ENCODE measurements at regions not wholly inside any gene's neighbourhood (a gene's known extent, or its start where the extent isn't known, plus 50 kb on each side); places are given as distances from the start of the nearest gene placed in this dataset.

DNA sequence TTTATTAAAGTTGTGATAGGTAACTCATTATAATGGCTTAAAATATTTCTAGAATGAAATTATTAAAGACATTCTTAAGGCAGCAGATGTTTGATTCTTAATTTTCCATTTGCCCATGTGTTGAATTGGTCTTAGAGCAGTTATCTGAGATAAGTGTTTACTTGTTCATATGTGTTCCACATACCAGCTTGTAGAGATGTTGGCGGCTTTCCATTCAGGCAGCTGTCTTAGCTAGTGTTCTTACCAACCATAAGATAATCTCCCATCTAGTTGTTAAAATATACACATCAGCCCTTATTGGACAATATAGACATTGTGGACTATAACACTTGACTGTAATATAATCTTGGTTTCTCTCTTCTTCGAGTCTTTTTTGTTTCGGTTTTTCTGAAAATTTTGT lies 1372.9 kb upstream of the ADGRL2 start:
- TF ChIP-seq, protein P1, sequence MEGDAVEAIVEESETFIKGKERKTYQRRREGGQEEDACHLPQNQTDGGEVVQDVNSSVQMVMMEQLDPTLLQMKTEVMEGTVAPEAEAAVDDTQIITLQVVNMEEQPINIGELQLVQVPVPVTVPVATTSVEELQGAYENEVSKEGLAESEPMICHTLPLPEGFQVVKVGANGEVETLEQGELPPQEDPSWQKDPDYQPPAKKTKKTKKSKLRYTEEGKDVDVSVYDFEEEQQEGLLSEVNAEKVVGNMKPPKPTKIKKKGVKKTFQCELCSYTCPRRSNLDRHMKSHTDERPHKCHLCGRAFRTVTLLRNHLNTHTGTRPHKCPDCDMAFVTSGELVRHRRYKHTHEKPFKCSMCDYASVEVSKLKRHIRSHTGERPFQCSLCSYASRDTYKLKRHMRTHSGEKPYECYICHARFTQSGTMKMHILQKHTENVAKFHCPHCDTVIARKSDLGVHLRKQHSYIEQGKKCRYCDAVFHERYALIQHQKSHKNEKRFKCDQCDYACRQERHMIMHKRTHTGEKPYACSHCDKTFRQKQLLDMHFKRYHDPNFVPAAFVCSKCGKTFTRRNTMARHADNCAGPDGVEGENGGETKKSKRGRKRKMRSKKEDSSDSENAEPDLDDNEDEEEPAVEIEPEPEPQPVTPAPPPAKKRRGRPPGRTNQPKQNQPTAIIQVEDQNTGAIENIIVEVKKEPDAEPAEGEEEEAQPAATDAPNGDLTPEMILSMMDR (conservative IDR thresholded peaks at IDR 0.05; ENCODE audit: low read depth, low read length) = no peak
- TF ChIP-seq EZH2 (IDR thresholded peaks at IDR 0.05; ENCODE audit: borderline replicate concordance, low read depth, low read length, poor library complexity, severe bottlenecking) = no peak

All from A673 (cell line).